ENCODE measurements at regions not wholly inside any gene's neighbourhood (a gene's known extent, or its start where the extent isn't known, plus 50 kb on each side); places are given as distances from the start of the nearest gene placed in this dataset.
A peak's percentile ranks its signal among the peaks of the same experiment; 100 is the strongest.

- no peak for DNase-seq
These were observed 86.8 kb upstream of the VSTM2B start for GRCh38 chr19:29439021-29439420.

- DNase-seq = no peak
These were observed 85.9 kb upstream of the VSTM2B start for GRCh38 chr19:29439688-29440550.

DNA sequence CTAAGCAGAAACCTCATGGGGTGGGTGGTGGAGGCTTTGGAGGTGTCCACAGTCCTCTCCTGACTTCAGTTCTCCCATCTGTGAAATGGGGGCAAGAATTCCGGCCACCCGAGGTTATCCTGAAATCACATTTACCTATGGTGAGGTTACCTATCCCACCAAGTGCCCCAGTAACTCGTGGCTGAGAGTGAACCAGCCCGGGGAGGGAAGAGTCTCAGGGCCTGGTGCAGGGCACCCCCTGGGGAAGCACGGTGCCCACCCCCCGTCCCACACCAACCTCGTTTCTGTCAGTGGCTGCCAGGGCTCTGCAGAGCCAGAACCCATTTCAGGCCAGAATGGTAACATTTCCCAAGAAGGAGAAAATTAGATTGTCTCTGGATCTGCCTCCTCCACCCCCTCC, 83.7 kb upstream of the VSTM2B start:
- DNase-seq = no peak

DNA sequence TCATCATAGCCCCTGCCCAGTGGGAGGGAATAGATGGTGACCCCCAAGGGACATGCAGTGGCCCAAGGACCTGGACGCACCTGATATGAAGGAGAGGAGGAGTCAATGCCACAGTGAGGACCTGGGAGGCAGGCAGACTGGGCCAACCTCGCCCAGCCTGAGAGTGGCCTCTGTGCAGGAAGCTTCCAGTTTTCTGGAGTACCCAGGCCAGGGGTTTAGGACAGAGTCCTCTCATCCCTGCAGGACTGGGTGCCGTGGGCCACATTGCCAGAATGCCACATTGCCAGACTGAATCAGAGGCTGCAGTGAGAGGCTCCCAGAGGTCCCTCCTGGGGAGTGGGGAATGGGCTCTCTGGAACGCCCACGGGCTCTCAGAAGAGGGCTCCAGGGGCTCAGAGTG, 82.9 kb upstream of the VSTM2B start:
- no peak for DNase-seq

GRCh38 chr19:29445246-29445645, 80.5 kb upstream of the VSTM2B start:
- DNase-seq = no peak

DNA sequence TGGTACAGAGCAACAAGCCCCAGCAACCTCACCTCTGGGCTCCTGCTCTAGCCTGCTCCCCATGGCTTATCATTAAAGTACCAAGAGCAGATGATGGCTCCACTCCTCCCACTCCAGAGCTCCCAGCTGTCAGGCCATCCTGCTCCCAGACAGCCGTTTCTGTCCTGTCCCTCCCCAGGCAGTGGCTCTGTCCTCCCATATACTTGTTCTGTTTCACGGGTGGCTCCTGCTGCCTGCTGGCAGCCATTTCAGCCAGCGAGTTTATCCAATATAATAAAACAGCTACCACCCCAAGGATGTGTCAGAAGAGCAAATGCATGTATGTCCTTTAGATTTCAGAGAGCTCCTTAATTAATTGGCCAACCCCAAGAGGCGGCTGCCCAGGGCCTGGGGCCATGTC, 79.4 kb upstream of the VSTM2B start:
- DNase-seq = no peak

DNA sequence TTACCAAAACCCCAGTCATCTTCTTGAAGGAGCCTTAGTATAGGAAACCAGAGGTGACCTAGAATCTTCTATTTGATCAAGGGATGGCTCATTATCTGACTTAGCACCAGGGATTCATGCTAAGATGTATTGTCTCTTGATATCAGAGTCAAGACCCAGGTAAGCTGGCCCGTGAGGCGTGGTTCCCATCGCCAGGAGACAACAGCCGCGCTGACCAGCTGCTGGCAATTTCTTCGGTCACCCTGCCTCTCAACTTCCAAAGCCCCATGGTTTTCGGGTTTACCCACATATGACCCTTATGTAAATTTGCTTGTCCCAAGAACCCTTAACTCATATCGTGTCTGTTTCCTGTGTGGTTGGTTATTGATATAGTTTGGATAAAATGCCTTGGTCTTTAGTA, 77.7 kb upstream of the VSTM2B start:
- DNase-seq = no peak

DNA sequence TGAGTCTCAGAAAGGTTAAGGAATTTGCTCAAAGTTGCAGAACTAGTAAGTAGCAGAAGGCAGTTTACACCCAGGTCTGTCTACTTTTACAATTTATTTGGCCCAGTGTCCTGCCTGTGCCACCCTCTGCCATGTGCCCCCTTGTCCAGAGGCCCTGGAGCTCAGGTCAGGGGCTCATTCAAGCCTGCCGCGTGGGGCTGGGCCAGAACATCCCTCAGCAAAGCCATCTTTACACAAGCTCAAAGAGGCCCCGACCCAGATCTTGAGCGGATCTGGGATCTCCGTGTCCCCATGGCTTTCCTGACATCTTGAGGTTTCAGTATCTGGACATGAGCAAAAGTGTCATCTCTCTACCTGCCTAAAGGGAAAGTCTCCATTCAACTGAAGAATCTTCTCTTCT, 76.4 kb upstream of the VSTM2B start:
- DNase-seq = no peak

- DNase-seq = no peak
These were observed 75.5 kb upstream of the VSTM2B start for GRCh38 chr19:29450306-29450705.

GRCh38 chr19:29450812-29451211, 75.0 kb upstream of the VSTM2B start:
- no peak for DNase-seq

- no peak for DNase-seq
These were observed 71.7 kb upstream of the VSTM2B start for GRCh38 chr19:29454109-29454508.

GRCh38 chr19:29457413-29457812, 68.4 kb upstream of the VSTM2B start:
- DNase-seq = no peak

DNA sequence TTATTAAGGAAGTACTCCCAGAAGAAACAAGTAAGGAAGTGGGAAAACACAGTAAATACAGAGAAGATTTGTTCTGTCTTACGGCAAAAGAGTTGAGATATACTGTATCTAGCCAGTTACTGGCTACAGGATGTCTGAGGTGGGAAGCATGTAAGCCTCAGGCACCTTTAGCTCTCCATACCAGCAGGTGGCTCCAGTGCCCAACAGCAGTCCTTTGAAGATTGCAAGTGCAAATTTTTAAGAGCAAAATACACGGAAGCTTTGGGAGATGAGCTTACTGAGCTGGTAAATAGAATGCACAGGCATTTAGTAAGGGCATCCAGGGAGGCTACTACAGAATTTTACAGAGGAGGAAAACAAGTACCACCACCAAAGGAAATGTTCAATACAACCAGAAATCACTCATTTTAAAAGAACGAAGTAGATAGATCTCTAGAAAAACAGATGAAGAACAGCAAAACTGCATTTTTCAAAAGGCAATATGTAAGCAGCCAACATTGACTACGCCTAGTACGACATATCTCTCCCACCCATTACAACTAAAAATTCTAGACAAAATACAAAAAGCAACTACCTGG, 57.9 kb upstream of the VSTM2B start:
- peak; percentile 30 for DNase-seq

DNA sequence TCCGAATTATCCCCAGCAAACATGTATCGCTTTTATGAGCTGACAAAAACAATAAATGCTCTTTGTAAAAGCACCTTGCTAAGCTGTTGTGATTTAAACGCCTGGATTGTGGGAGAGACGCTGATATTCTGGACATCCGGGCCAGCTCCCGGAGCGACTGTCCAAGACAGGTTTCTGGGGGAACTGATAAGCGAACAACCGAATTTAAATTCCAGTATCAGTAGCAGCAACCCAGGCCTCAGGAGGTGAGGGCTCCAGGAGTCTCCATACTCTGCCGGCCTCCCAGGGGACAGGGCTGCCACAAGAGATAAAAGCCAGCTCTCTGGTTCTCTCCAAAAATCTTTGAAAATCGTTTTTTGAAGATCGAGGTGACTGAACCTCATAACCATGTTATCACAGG, 50.3 kb upstream of the VSTM2B start:
- no peak for DNase-seq
